ENCODE measurements at regions not wholly inside any gene's neighbourhood (a gene's known extent, or its start where the extent isn't known, plus 50 kb on each side); places are given as distances from the start of the nearest gene placed in this dataset.

DNA sequence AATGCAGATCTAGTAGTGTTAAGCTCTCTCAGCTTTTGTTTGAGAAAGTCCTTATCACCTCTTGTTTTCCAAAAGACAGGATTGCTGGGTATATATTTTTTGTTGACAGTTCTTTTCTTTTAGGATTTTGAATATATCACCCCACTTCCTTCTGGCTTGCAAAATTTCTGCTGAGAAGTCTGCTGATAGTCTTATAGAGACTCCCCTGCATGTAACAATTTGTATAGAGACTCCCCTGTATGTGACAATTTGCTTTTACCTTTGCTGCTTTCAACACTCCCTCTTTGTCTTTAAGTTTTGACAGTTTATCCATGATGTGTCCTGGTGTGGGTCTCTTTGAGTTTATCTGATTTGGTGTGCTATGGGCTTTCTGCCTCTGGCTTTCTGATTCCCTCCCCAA, 115.0 kb upstream of the CCDC85A start:
- Histone ChIP-seq H2AFZ (ENCODE audit: insufficient read depth, low read depth, low read length, poor library complexity, severe bottlenecking) (no peak overlapping the region), H3K27ac (ENCODE audit: low read length in 2 of 2) (no peak overlapping the region), H3K27me3 (replicated peaks in 1 of 4; ENCODE audit: control extremely low read depth in 1 of 4, control insufficient read depth in 3 of 4, insufficient read depth in 4 of 4, low read length in 3 of 4) (no peaks in the 10 kb centered on the region), H3K36me3 (replicated peaks in 1 of 2; ENCODE audit: control extremely low read depth in 1 of 2, control insufficient read depth in 1 of 2, extremely low read depth in 1 of 2, insufficient read depth in 2 of 2, low read length in 1 of 2) (no peaks in the 10 kb centered on the region), H3K4me3 (ENCODE audit: control extremely low read depth in 1 of 5, extremely low read depth in 1 of 5, insufficient read depth in 1 of 5, low read depth in 2 of 5, low read length in 4 of 5) (no peak overlapping the region), H3K9ac (ENCODE audit: low read length) (no peak overlapping the region), H4K20me1 (ENCODE audit: control insufficient read depth, insufficient read depth, low read length, poor library complexity, severe bottlenecking) (no peaks in the 10 kb centered on the region), H3K9me3 (ENCODE audit: control extremely low read depth in 1 of 3, control insufficient read depth in 2 of 3, insufficient read depth in 1 of 3, low read length in 2 of 3) (peaks cover 0 to 4% (median 2%) of the 10 kb centered on the region in 3 donors), H3K79me2 (ENCODE audit: control insufficient read depth, insufficient read depth, low read length) (no peaks in the 10 kb centered on the region), H3K4me1 (ENCODE audit: control insufficient read depth in 2 of 2, insufficient read depth in 2 of 2, low read length in 2 of 2) (no peaks in the 10 kb centered on the region), H3K4me2 (replicated peaks; ENCODE audit: low read depth, low read length, poor library complexity, severe bottlenecking) (no peak overlapping the region)
- ATAC-seq (ENCODE audit: low read depth) (no peak), DNase-seq (no peak)
- Mint-ChIP-seq H3K4me1 (no peaks in the 10 kb centered on the region), H3K27me3 (peaks cover 13% of the 10 kb centered on the region), H3K27ac (no peak overlapping the region), H3K9me3 (ENCODE audit: insufficient read depth) (no peaks in the 10 kb centered on the region), H3K4me3 (no peak overlapping the region)
- no peak for TF ChIP-seq EZH2 (IDR thresholded peaks at IDR 0.05; ENCODE audit: borderline replicate concordance, insufficient read depth, low read depth, low read length, poor library complexity, severe bottlenecking)
- TF ChIP-seq CTCF (IDR thresholded peaks at IDR 0.05): no peak
- intact Hi-C loops (cut with micrococcal nuclease): no loop called here
- ChIA-PET CTCF (no interaction called here), POLR2A (no interaction called here)

GRCh38 chr2:56077359-56077915, 106.4 kb upstream of the CCDC85A start:
- Histone ChIP-seq H3K27me3 (replicated peaks in 1 of 4; ENCODE audit: control extremely low read depth in 1 of 4, control insufficient read depth in 3 of 4, insufficient read depth in 4 of 4, low read length in 3 of 4) (peaks cover 0 to 4% (median 0%) of the 10 kb centered on the region in 4 experiments), H3K4me2 (replicated peaks; ENCODE audit: low read depth, low read length, poor library complexity, severe bottlenecking) (no peak overlapping the region), H3K4me1 (ENCODE audit: control insufficient read depth in 2 of 2, insufficient read depth in 2 of 2, low read length in 2 of 2) (no peaks in the 10 kb centered on the region), H2AFZ (ENCODE audit: insufficient read depth, low read depth, low read length, poor library complexity, severe bottlenecking) (no peak overlapping the region), H3K4me3 (ENCODE audit: control extremely low read depth in 1 of 5, extremely low read depth in 1 of 5, insufficient read depth in 1 of 5, low read depth in 2 of 5, low read length in 4 of 5) (no peak overlapping the region), H3K36me3 (replicated peaks in 1 of 2; ENCODE audit: control extremely low read depth in 1 of 2, control insufficient read depth in 1 of 2, extremely low read depth in 1 of 2, insufficient read depth in 2 of 2, low read length in 1 of 2) (no peaks in the 10 kb centered on the region), H3K9ac (ENCODE audit: low read length) (no peak overlapping the region), H3K79me2 (ENCODE audit: control insufficient read depth, insufficient read depth, low read length) (no peaks in the 10 kb centered on the region), H4K20me1 (ENCODE audit: control insufficient read depth, insufficient read depth, low read length, poor library complexity, severe bottlenecking) (no peaks in the 10 kb centered on the region), H3K9me3 (ENCODE audit: control extremely low read depth in 1 of 3, control insufficient read depth in 2 of 3, insufficient read depth in 1 of 3, low read length in 2 of 3) (no peaks in the 10 kb centered on the region), H3K27ac (ENCODE audit: low read length in 2 of 2) (no peak overlapping the region)
- H3K27ac Mint-ChIP-seq: no peak overlapping the region
- POLR2A ChIA-PET: no interaction called here
- DNase-seq (no peak), ATAC-seq (ENCODE audit: low read depth) (no peak)
- peaks cover 8% of the 10 kb centered on the region for H3K9me3 Mint-ChIP-seq (ENCODE audit: insufficient read depth)
- peaks cover under 1% of the 10 kb centered on the region for H3K27me3 Mint-ChIP-seq
- no peak overlapping the region for H3K4me3 Mint-ChIP-seq
- CTCF ChIA-PET: no interaction called here
- WGBS (ENCODE audit: insufficient coverage): 100% methylated on average over 3 of the region's 6 CpGs
- TF ChIP-seq CTCF (IDR thresholded peaks at IDR 0.05) (no peak), EZH2 (IDR thresholded peaks at IDR 0.05; ENCODE audit: borderline replicate concordance, insufficient read depth, low read depth, low read length, poor library complexity, severe bottlenecking) (no peak)
- intact Hi-C loops (cut with micrococcal nuclease): no loop called here
- H3K4me1 Mint-ChIP-seq: no peaks in the 10 kb centered on the region

All from B cell (primary cell).